GM12878 (cell line): ENCODE measurements at regions not wholly inside any gene's neighbourhood (a gene's known extent, or its start where the extent isn't known, plus 50 kb on each side); places are given as distances from the start of the nearest gene placed in this dataset.

Source experiments
- ATAC-seq: fragments of 200-7000 bp; cut with Tn5 transposase; 3 replicates; pipeline ENCODE4 v1.9.1; 2020; ENCODE audit warnings: mild to moderate bottlenecking, moderate library complexity
- BruUV-seq: library from RNA; stranded (reverse); fragments of 400-500 nt; replicated peaks from 2 replicates; lab custom pipeline; 2021; lab: Mats Ljungman, UMichigan
- CTCF ChIA-PET: fragments of 300-600 bp; sonication (Branson Sonifier 250); formaldehyde crosslinking; extraction: SDS; loops from one replicate; lab custom pipeline; 2021; ENCODE audit warnings: inconsistent platforms; lab: Yijun Ruan, JAX
- POLR2A ChIA-PET: fragments of 350-600 bp; formaldehyde crosslinking; extraction: SDS; loops from one replicate; lab custom pipeline; 2021; ENCODE audit warnings: inconsistent platforms; lab: Charles Lee
- RAD21 ChIA-PET: fragments of 300-600 bp; sonication (Branson Sonifier 250); formaldehyde crosslinking; loops from one replicate; lab custom pipeline; 2023; ENCODE audit warnings: antibody characterized with exemption; ENCODE audit not compliant: unreplicated experiment; lab: Charles Lee
- SMC1A ChIA-PET: fragments of 300-600 bp; sonication (Branson Sonifier 250); formaldehyde crosslinking; loops from one replicate; lab custom pipeline; 2023; ENCODE audit not compliant: unreplicated experiment, uncharacterized antibody; lab: Charles Lee
- DNase-seq: peaks from one replicate; pipeline ENCODE4 v3.0.0-alpha.2; 2011; ENCODE audit warnings: low read depth, low spot score
- FAIRE-seq: peaks from 3 replicates; lab custom pipeline; 2011; peaks lifted over from hg19 to GRCh38; lab: Jason Lieb, UNC
- H2AFZ ChIP-seq: 2 replicates; pipeline ENCODE4 v1.6.0; 2011; ENCODE audit warnings: low read depth, low read length, control low read depth; ENCODE audit not compliant: control insufficient read depth
- H3K27ac ChIP-seq: 2 replicates; pipeline ENCODE4 v1.5.1; 2011; ENCODE audit warnings: control low read depth; ENCODE audit not compliant: control insufficient read depth, insufficient read depth
- H3K27me3 ChIP-seq, 2 experiments: replicated peaks in 1 of 2; 2 replicates each; pipeline versions ENCODE4 v1.6.0 to v1.6.1; 2011; ENCODE audit warnings: low read length in 1 of 2; ENCODE audit not compliant: control insufficient read depth in 2 of 2, insufficient read depth in 2 of 2
- H3K36me3 ChIP-seq, 2 experiments: 2 replicates each; pipeline ENCODE4 v1.5.1; 2011; ENCODE audit warnings: low read length in 1 of 2; ENCODE audit not compliant: control insufficient read depth in 2 of 2, insufficient read depth in 2 of 2
- H3K4me1 ChIP-seq: 2 replicates; pipeline ENCODE4 v1.6.1; 2011; ENCODE audit warnings: mild to moderate bottlenecking, low read length, moderate library complexity, mixed read lengths; ENCODE audit not compliant: control insufficient read depth, insufficient read depth
- H3K4me2 ChIP-seq: 2 replicates; pipeline ENCODE4 v1.6.0; 2011; ENCODE audit warnings: control low read depth; ENCODE audit not compliant: control insufficient read depth, insufficient read depth
- H3K4me3 ChIP-seq: fragments of 200-600 bp; sonication (generic); 2 replicates; pipeline ENCODE4 v1.5.1; 2016
- H3K79me2 ChIP-seq: 2 replicates; pipeline ENCODE4 v1.6.0; 2011; ENCODE audit warnings: low read length; ENCODE audit not compliant: control insufficient read depth, insufficient read depth
- H3K9ac ChIP-seq: 2 replicates; pipeline ENCODE4 v1.8.0; 2011; ENCODE audit warnings: low read length, control low read depth, mixed read lengths; ENCODE audit not compliant: control insufficient read depth, insufficient read depth
- H3K9me3 ChIP-seq: replicated peaks from 3 replicates; pipeline ENCODE4 v1.5.1; 2011; ENCODE audit warnings: mild to moderate bottlenecking, low read length; ENCODE audit not compliant: control insufficient read depth, insufficient read depth
- H4K20me1 ChIP-seq: 2 replicates; pipeline ENCODE4 v1.6.0; 2011; ENCODE audit not compliant: control insufficient read depth, insufficient read depth
- ATF7 ChIP-seq: fragments of 450-650 bp; IDR thresholded peaks from 2 replicates; pipeline ENCODE4 v1.6.1; 2016; ENCODE audit warnings: low read depth, mild to moderate bottlenecking
- BCL11A ChIP-seq: IDR thresholded peaks from 2 replicates; pipeline ENCODE4 v1.6.1; 2011; ENCODE audit warnings: low read depth, low read length
- MTA2 ChIP-seq: fragments of 450-650 bp; IDR thresholded peaks from 2 replicates; pipeline ENCODE4 v1.6.1; 2016; ENCODE audit warnings: low read depth, mild to moderate bottlenecking, moderate library complexity
- NR2C2 ChIP-seq: IDR thresholded peaks from 2 replicates; pipeline ENCODE4 v1.6.1; 2011; ENCODE audit warnings: borderline replicate concordance, low read depth; ENCODE audit not compliant: control insufficient read depth, insufficient read length
- RCOR1 ChIP-seq: conservative IDR thresholded peaks from 2 replicates; pipeline ENCODE4 v1.6.1; 2012; ENCODE audit warnings: low read depth, low read length, improper control_type of control experiment
- RFX5 ChIP-seq: IDR thresholded peaks from 2 replicates; pipeline ENCODE4 v1.6.1; 2011; ENCODE audit warnings: low read depth, low read length, improper control_type of control experiment
- SRF ChIP-seq, 2 experiments: IDR thresholded peaks; 2 replicates each; pipeline ENCODE4 v1.6.1; 2011; ENCODE audit warnings: low read depth in 2 of 2, low read length in 2 of 2, mild to moderate bottlenecking in 1 of 2, moderate library complexity in 1 of 2
- WRNIP1 ChIP-seq: IDR thresholded peaks from 2 replicates; pipeline ENCODE4 v1.6.1; 2011; ENCODE audit warnings: low read depth, low read length, improper control_type of control experiment, borderline replicate concordance
- ZNF274 ChIP-seq: IDR thresholded peaks from one replicate; pipeline ENCODE4 v1.8.0; 2011; ENCODE audit not compliant: insufficient read length, insufficient read depth
- in situ Hi-C: fragments of 300-500 bp; cut with MboI; formaldehyde crosslinking; loops from 9 replicates; pipeline ENCODE4 v1.14.3; 2018; ENCODE audit warnings: mixed read lengths
- intact Hi-C: fragments of 100-400 bp; cut with micrococcal nuclease; formaldehyde crosslinking; loops from one replicate; pipeline ENCODE4 v1.14.2; 2022; ENCODE audit not compliant: unreplicated experiment
- TF ChIP-seq, protein P1 (sequence below): fragments of 450-650 bp; IDR thresholded peaks from 2 replicates; pipeline ENCODE4 v1.6.1; 2018; ENCODE audit warnings: borderline replicate concordance, mild to moderate bottlenecking; ENCODE audit not compliant: partially characterized antibody

DNA sequence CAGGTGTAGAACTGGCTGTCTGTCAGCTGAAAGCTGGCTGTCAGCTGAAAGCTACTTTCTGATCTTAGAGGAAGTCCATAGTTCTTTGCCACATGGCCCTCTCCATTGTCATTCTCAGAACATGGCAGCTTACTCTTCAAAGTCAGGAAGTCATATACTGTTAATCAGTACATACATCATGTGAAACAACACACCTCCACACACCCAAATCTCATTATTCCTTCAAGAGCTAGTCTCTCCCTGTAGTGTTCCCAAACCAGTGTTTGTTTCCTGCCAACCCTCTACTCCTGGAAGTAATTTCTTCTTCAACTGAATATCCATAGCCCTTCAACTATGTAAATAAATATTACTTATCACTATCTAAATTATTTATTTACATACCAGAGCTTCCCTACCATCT, 58.9 kb downstream of the OR5AK2 start:
- DNase-seq: no peak
- Histone ChIP-seq H3K4me3 (no peak overlapping the region), H4K20me1 (no peaks in the 10 kb centered on the region), H3K9me3 (no peaks in the 10 kb centered on the region), H3K9ac (no peak overlapping the region), H3K27ac (no peak overlapping the region), H3K79me2 (no peaks in the 10 kb centered on the region), H3K27me3 (no peaks in the 10 kb centered on the region), H3K4me2 (no peak overlapping the region), H2AFZ (no peak overlapping the region), H3K4me1 (no peaks in the 10 kb centered on the region), H3K36me3 (no peaks in the 10 kb centered on the region)
- intact Hi-C loops (no loop called here), in situ Hi-C loops (no loop called here)
- ChIA-PET POLR2A (no interaction called here), SMC1A (no interaction called here), CTCF (interaction anchor here (0.5 kb wide), 1 partner anchor 395 kb away, joined by 4 read pairs; no protein-coding TSS in a partner anchor), RAD21 (no interaction called here)
- TF ChIP-seq RCOR1 (no peak), SRF (IDR thresholded peaks at IDR 0.05; ENCODE audit: low read depth in 2 of 2, low read length in 2 of 2) (no peak), RFX5 (no peak), NR2C2 (no peak), BCL11A (no peak), ATF7 (no peak), WRNIP1 (no peak), MTA2 (no peak), ZNF274 (no peak)
- TF ChIP-seq, protein P1, sequence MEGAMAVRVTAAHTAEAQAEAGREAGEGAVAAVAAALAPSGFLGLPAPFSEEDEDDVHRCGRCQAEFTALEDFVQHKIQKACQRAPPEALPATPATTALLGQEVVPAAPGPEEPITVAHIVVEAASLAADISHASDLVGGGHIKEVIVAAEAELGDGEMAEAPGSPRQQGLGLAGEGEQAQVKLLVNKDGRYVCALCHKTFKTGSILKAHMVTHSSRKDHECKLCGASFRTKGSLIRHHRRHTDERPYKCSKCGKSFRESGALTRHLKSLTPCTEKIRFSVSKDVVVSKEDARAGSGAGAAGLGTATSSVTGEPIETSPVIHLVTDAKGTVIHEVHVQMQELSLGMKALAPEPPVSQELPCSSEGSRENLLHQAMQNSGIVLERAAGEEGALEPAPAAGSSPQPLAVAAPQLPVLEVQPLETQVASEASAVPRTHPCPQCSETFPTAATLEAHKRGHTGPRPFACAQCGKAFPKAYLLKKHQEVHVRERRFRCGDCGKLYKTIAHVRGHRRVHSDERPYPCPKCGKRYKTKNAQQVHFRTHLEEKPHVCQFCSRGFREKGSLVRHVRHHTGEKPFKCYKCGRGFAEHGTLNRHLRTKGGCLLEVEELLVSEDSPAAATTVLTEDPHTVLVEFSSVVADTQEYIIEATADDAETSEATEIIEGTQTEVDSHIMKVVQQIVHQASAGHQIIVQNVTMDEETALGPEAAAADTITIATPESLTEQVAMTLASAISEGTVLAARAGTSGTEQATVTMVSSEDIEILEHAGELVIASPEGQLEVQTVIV: no peak
- no peak for FAIRE-seq
- BruUV-seq: no TSS peak
- no peak for ATAC-seq
